ENCODE measurements at regions not wholly inside any gene's neighbourhood (a gene's known extent, or its start where the extent isn't known, plus 50 kb on each side); places are given as distances from the start of the nearest gene placed in this dataset.
A peak's percentile ranks its signal among the peaks of the same experiment; 100 is the strongest.

GRCh38 chr14:48731260-48731659 is 854.9 kb downstream of the RPS29 start:
- no CpG with 5 or more reads among the region's 2 CpGs for WGBS (ENCODE audit: extremely low coverage, insufficient coverage, insufficient read length)
- peaks cover 6% of the 10 kb centered on the region for H3K9me3 ChIP-seq (ENCODE audit: insufficient read depth, low read depth, low read length)
- H3K9ac ChIP-seq (ENCODE audit: low read length), result no peak overlapping the region
- no peak overlapping the region for H3K14ac ChIP-seq (ENCODE audit: low read length)
- no peak overlapping the region for H3K4me2 ChIP-seq (ENCODE audit: low read length)
- H2BK120ac ChIP-seq (ENCODE audit: insufficient read depth, low read length, poor library complexity), result no peak overlapping the region
- H3K27ac ChIP-seq (ENCODE audit: low read depth, low read length), result no peak overlapping the region
- no peak overlapping the region for H3K23ac ChIP-seq (ENCODE audit: low read length)
- H3K27me3 ChIP-seq (ENCODE audit: insufficient read depth, low read length), result no peaks in the 10 kb centered on the region
- H4K12ac ChIP-seq (ENCODE audit: low read depth, low read length), result no peak overlapping the region
- no peak overlapping the region for H3K4ac ChIP-seq (ENCODE audit: low read depth, low read length)
- H3K36me3 ChIP-seq (ENCODE audit: control insufficient read depth in 1 of 2, insufficient read depth in 2 of 2, low read length in 2 of 2), result no peaks in the 10 kb centered on the region
- H3K79me2 ChIP-seq (ENCODE audit: control insufficient read depth, insufficient read depth, low read length, poor library complexity), result no peaks in the 10 kb centered on the region
- no peak overlapping the region for H3K4me3 ChIP-seq (ENCODE audit: low read depth, low read length)
- H2BK12ac ChIP-seq (ENCODE audit: low read length), result no peak overlapping the region
- no peak overlapping the region for H2BK5ac ChIP-seq (ENCODE audit: low read depth, low read length, poor library complexity)
- no peak for DNase-seq
- H3K79me1 ChIP-seq (ENCODE audit: low read length), result no peaks in the 10 kb centered on the region
- H4K8ac ChIP-seq (ENCODE audit: low read depth, low read length), result no peak overlapping the region
- no peak overlapping the region for H2AFZ ChIP-seq (ENCODE audit: insufficient read depth, low read length, poor library complexity)
- H2AK5ac ChIP-seq (ENCODE audit: low read length), result no peak overlapping the region
- H4K91ac ChIP-seq (ENCODE audit: low read depth, low read length), result no peak overlapping the region
- no peaks in the 10 kb centered on the region for H3K4me1 ChIP-seq (ENCODE audit: control insufficient read depth in 1 of 2, insufficient read depth in 2 of 2, low read length in 2 of 2)
- H3K18ac ChIP-seq (ENCODE audit: low read length), result no peak overlapping the region

GRCh38 chr14:48726080-48726642 is 860.0 kb downstream of the RPS29 start:
- Histone ChIP-seq H4K91ac (ENCODE audit: low read depth, low read length) (no peak overlapping the region), H3K4me1 (ENCODE audit: control insufficient read depth in 1 of 2, insufficient read depth in 2 of 2, low read length in 2 of 2) (no peaks in the 10 kb centered on the region), H3K18ac (ENCODE audit: low read length) (no peak overlapping the region), H3K9ac (ENCODE audit: low read length) (no peak overlapping the region), H2BK5ac (ENCODE audit: low read depth, low read length, poor library complexity) (no peak overlapping the region), H3K4me3 (ENCODE audit: low read depth, low read length) (no peak overlapping the region), H4K8ac (ENCODE audit: low read depth, low read length) (peak overlapping the region; percentile 10), H3K4ac (ENCODE audit: low read depth, low read length) (no peak overlapping the region), H3K4me2 (ENCODE audit: low read length) (no peak overlapping the region), H3K27ac (ENCODE audit: low read depth, low read length) (no peak overlapping the region), H4K12ac (ENCODE audit: low read depth, low read length) (no peak overlapping the region), H3K23ac (ENCODE audit: low read length) (no peak overlapping the region), H3K36me3 (ENCODE audit: control insufficient read depth in 1 of 2, insufficient read depth in 2 of 2, low read length in 2 of 2) (no peaks in the 10 kb centered on the region), H3K27me3 (ENCODE audit: insufficient read depth, low read length) (no peaks in the 10 kb centered on the region), H3K79me1 (ENCODE audit: low read length) (no peaks in the 10 kb centered on the region), H3K14ac (ENCODE audit: low read length) (no peak overlapping the region), H3K9me3 (ENCODE audit: insufficient read depth, low read depth, low read length) (no peaks in the 10 kb centered on the region), H3K79me2 (ENCODE audit: control insufficient read depth, insufficient read depth, low read length, poor library complexity) (no peaks in the 10 kb centered on the region), H2BK120ac (ENCODE audit: insufficient read depth, low read length, poor library complexity) (no peak overlapping the region), H2AFZ (ENCODE audit: insufficient read depth, low read length, poor library complexity) (no peak overlapping the region), H2AK5ac (ENCODE audit: low read length) (no peak overlapping the region), H2BK12ac (ENCODE audit: low read length) (no peak overlapping the region)
- WGBS (ENCODE audit: extremely low coverage, insufficient coverage, insufficient read length), result no CpG with 5 or more reads among the region's 6 CpGs
- no peak for DNase-seq

GRCh38 chr14:48725051-48725734 is 861.0 kb downstream of the RPS29 start:
- Histone ChIP-seq H4K12ac (ENCODE audit: low read depth, low read length) (no peak overlapping the region), H4K8ac (ENCODE audit: low read depth, low read length) (no peak overlapping the region), H2BK120ac (ENCODE audit: insufficient read depth, low read length, poor library complexity) (no peak overlapping the region), H4K91ac (ENCODE audit: low read depth, low read length) (no peak overlapping the region), H3K4me3 (ENCODE audit: low read depth, low read length) (no peak overlapping the region), H3K4me2 (ENCODE audit: low read length) (no peak overlapping the region), H3K4ac (ENCODE audit: low read depth, low read length) (no peak overlapping the region), H2AFZ (ENCODE audit: insufficient read depth, low read length, poor library complexity) (no peak overlapping the region), H2AK5ac (ENCODE audit: low read length) (no peak overlapping the region), H3K9ac (ENCODE audit: low read length) (no peak overlapping the region), H3K14ac (ENCODE audit: low read length) (no peak overlapping the region), H2BK5ac (ENCODE audit: low read depth, low read length, poor library complexity) (no peak overlapping the region), H3K18ac (ENCODE audit: low read length) (no peak overlapping the region), H3K27ac (ENCODE audit: low read depth, low read length) (no peak overlapping the region), H3K23ac (ENCODE audit: low read length) (no peak overlapping the region), H3K9me3 (ENCODE audit: insufficient read depth, low read depth, low read length) (no peaks in the 10 kb centered on the region), H3K79me1 (ENCODE audit: low read length) (no peaks in the 10 kb centered on the region), H3K27me3 (ENCODE audit: insufficient read depth, low read length) (no peaks in the 10 kb centered on the region), H3K36me3 (ENCODE audit: control insufficient read depth in 1 of 2, insufficient read depth in 2 of 2, low read length in 2 of 2) (no peaks in the 10 kb centered on the region), H3K79me2 (ENCODE audit: control insufficient read depth, insufficient read depth, low read length, poor library complexity) (no peaks in the 10 kb centered on the region), H3K4me1 (ENCODE audit: control insufficient read depth in 1 of 2, insufficient read depth in 2 of 2, low read length in 2 of 2) (no peaks in the 10 kb centered on the region), H2BK12ac (ENCODE audit: low read length) (no peak overlapping the region)
- WGBS (ENCODE audit: extremely low coverage, insufficient coverage, insufficient read length), result no CpG with 5 or more reads among the region's 6 CpGs
- no peak for DNase-seq

GRCh38 chr14:48723841-48724495 is 862.2 kb downstream of the RPS29 start:
- Histone ChIP-seq H3K14ac (ENCODE audit: low read length) (no peak overlapping the region), H3K4me3 (ENCODE audit: low read depth, low read length) (no peak overlapping the region), H3K79me1 (ENCODE audit: low read length) (no peaks in the 10 kb centered on the region), H3K23ac (ENCODE audit: low read length) (no peak overlapping the region), H2BK12ac (ENCODE audit: low read length) (no peak overlapping the region), H2BK120ac (ENCODE audit: insufficient read depth, low read length, poor library complexity) (no peak overlapping the region), H3K18ac (ENCODE audit: low read length) (no peak overlapping the region), H2AK5ac (ENCODE audit: low read length) (no peak overlapping the region), H2AFZ (ENCODE audit: insufficient read depth, low read length, poor library complexity) (no peak overlapping the region), H3K27ac (ENCODE audit: low read depth, low read length) (no peak overlapping the region), H2BK5ac (ENCODE audit: low read depth, low read length, poor library complexity) (no peak overlapping the region), H3K9ac (ENCODE audit: low read length) (no peak overlapping the region), H3K79me2 (ENCODE audit: control insufficient read depth, insufficient read depth, low read length, poor library complexity) (no peaks in the 10 kb centered on the region), H3K36me3 (ENCODE audit: control insufficient read depth in 1 of 2, insufficient read depth in 2 of 2, low read length in 2 of 2) (no peaks in the 10 kb centered on the region), H3K9me3 (ENCODE audit: insufficient read depth, low read depth, low read length) (no peaks in the 10 kb centered on the region), H4K8ac (ENCODE audit: low read depth, low read length) (no peak overlapping the region), H3K4me2 (ENCODE audit: low read length) (no peak overlapping the region), H4K91ac (ENCODE audit: low read depth, low read length) (no peak overlapping the region), H3K4me1 (ENCODE audit: control insufficient read depth in 1 of 2, insufficient read depth in 2 of 2, low read length in 2 of 2) (no peaks in the 10 kb centered on the region), H3K27me3 (ENCODE audit: insufficient read depth, low read length) (no peaks in the 10 kb centered on the region), H3K4ac (ENCODE audit: low read depth, low read length) (no peak overlapping the region), H4K12ac (ENCODE audit: low read depth, low read length) (no peak overlapping the region)
- no peak for DNase-seq
- WGBS (ENCODE audit: extremely low coverage, insufficient coverage, insufficient read length), result no CpG with 5 or more reads among the region's 1 CpG
